Gastrocnemius medialis (tissue), 4 donors: ENCODE measurements at regions not wholly inside any gene's neighbourhood (a gene's known extent, or its start where the extent isn't known, plus 50 kb on each side); places are given as distances from the start of the nearest gene placed in this dataset.
"Not testable (repeated sequence)": the region's sequence is repeated elsewhere in the genome, so short reads cannot be mapped to it uniquely, and the experiment has no call there.

Experiments used
- ATAC-seq, 2 donors: fragments of 150-250 bp; one replicate each; pipeline ENCODE4 v1.9.1; 2016
- DNase-seq, 2 donors: peaks; one replicate each; pipeline ENCODE4 v3.0.0-alpha.2; 2019
- H3K27ac ChIP-seq, 4 donors: fragments of 200-600 bp; sonication (generic); 1 replicate in 1 of 4; 2 replicates in 3 of 4; pipeline ENCODE4 v1.5.1; 2016 to 2018; ENCODE audit warnings: mild to moderate bottlenecking in 2 of 4, moderate library complexity in 1 of 4
- H3K27me3 ChIP-seq, 3 donors: fragments of 200-600 bp; sonication (generic) in 2 of 3; 1 replicate in 1 of 3; 2 replicates in 2 of 3; pipeline versions ENCODE4 v1.5.1 to v1.6.0; 2016 to 2019; ENCODE audit warnings: mild to moderate bottlenecking in 1 of 3, moderate library complexity in 1 of 3
- H3K36me3 ChIP-seq, 2 donors: fragments of 200-600 bp; sonication (generic) in 1 of 2; one replicate each; pipeline ENCODE4 v1.5.1; 2017 to 2018
- H3K4me1 ChIP-seq, 2 donors: fragments of 200-600 bp; sonication (generic) in 1 of 2; one replicate each; pipeline ENCODE4 v1.5.1; 2016 to 2017; ENCODE audit warnings: mild to moderate bottlenecking in 2 of 2
- H3K4me3 ChIP-seq, 4 donors: fragments of 200-600 bp; sonication (generic) in 3 of 4; 1 replicate in 1 of 4; 2 replicates in 3 of 4; pipeline ENCODE4 v1.5.1; 2016 to 2019; ENCODE audit warnings: mild to moderate bottlenecking in 2 of 4
- H3K9me3 ChIP-seq, 3 donors: fragments of 200-600 bp; sonication (generic) in 2 of 3; 1 replicate in 1 of 3; 2 replicates in 2 of 3; pipeline ENCODE4 v1.5.1; 2016 to 2019
- POLR2A ChIP-seq, 2 donors: fragments of 450-650 bp; IDR thresholded peaks; one replicate each; pipeline ENCODE4 v1.6.1; 2017; ENCODE audit warnings: antibody characterized with exemption in 2 of 2, mild to moderate bottlenecking in 2 of 2, moderate library complexity in 2 of 2
- in situ Hi-C, 4 donors: fragments of 200-750 bp; cut with MboI; loops; one replicate each; pipeline versions ENCODE4 v1.15.0 to v1.8.0; 2017; ENCODE audit warnings: low sequenced_read_pairs in 4 of 4
- intact Hi-C: fragments of 100-400 bp; cut with DNase I; formaldehyde crosslinking; loops from one replicate; pipeline ENCODE4 v1.15.1; 2023; ENCODE audit warnings: low total_unique reads
- TF ChIP-seq, protein P1 (sequence below), 5 experiments: fragments of 450-650 bp in 3 of 5; fragments of 200-600 bp in 2 of 5; sonication (generic) in 2 of 5; IDR thresholded peaks in 4 of 5; conservative IDR thresholded peaks in 1 of 5; 1 replicate in 4 of 5; 2 replicates in 1 of 5; pipeline ENCODE4 v1.5.1; 2016 to 2019; ENCODE audit warnings: antibody characterized with exemption in 5 of 5, mild to moderate bottlenecking in 3 of 5, moderate library complexity in 3 of 5

DNA sequence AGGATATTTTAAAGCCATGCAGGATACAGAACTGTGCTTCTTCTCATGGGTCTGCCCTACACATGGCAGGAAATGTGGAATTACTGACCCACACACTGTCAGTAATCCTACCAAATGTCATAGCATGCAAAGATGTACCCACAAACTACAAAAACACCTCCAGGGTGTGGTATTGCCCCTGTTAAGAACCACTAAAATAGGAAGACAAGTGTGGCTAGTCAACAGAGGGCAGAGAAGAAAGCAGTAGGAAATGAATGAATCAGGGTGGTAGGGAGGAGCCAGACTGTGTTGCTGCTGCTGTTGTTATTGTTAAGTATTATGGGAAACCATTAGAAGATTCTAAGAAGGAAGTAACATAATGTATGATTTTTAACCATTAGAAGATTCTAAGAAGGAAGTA, 556.7 kb upstream of the ACVR2A start:
- Histone ChIP-seq H3K27ac (no peak overlapping the region), H3K9me3 (no peaks in the 10 kb centered on the region), H3K4me3 (no peak overlapping the region), H3K27me3 (no peaks in the 10 kb centered on the region), H3K4me1 (no peaks in the 10 kb centered on the region), H3K36me3 (no peaks in the 10 kb centered on the region)
- DNase-seq (no peak), ATAC-seq (no peak)
- TF ChIP-seq, protein P1, sequence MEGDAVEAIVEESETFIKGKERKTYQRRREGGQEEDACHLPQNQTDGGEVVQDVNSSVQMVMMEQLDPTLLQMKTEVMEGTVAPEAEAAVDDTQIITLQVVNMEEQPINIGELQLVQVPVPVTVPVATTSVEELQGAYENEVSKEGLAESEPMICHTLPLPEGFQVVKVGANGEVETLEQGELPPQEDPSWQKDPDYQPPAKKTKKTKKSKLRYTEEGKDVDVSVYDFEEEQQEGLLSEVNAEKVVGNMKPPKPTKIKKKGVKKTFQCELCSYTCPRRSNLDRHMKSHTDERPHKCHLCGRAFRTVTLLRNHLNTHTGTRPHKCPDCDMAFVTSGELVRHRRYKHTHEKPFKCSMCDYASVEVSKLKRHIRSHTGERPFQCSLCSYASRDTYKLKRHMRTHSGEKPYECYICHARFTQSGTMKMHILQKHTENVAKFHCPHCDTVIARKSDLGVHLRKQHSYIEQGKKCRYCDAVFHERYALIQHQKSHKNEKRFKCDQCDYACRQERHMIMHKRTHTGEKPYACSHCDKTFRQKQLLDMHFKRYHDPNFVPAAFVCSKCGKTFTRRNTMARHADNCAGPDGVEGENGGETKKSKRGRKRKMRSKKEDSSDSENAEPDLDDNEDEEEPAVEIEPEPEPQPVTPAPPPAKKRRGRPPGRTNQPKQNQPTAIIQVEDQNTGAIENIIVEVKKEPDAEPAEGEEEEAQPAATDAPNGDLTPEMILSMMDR (IDR thresholded peaks at IDR 0.05 in 4 of 5, conservative IDR thresholded peaks at IDR 0.05 in 1 of 5): no peak
- no peak for TF ChIP-seq POLR2A (IDR thresholded peaks at IDR 0.05)
- intact Hi-C loops (no loop called here), in situ Hi-C loops (no loop called here)

DNA sequence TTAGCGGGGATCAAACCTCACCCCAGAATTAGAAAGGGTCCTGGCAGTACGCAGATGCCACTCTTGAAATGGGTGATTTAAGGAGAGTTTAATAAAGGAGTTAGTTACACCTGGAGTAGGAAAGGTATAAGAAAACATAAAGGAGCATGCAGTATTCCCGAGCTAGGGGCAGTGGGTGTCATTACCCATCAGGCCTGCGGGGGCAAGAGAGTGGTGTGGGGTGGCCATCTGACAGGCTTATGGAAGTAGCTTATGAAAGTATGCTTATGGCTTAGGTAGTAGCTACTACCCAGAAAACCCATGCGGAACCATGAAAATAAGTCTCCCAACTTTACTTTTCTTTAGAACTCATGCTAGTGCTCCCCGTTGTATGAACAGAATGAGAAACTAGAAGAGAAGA, 568.9 kb upstream of the ACVR2A start:
- Histone ChIP-seq H3K36me3 (no peaks in the 10 kb centered on the region), H3K4me3 (no peak overlapping the region), H3K4me1 (no peaks in the 10 kb centered on the region), H3K27me3 (no peaks in the 10 kb centered on the region), H3K27ac (no peak overlapping the region), H3K9me3 (no peaks in the 10 kb centered on the region)
- TF ChIP-seq POLR2A (IDR thresholded peaks at IDR 0.05): no peak
- TF ChIP-seq, protein P1 (IDR thresholded peaks at IDR 0.05 in 4 of 5, conservative IDR thresholded peaks at IDR 0.05 in 1 of 5): no peak
- intact Hi-C loops: no loop called here
- in situ Hi-C loops: no loop called here
- DNase-seq (no peak), ATAC-seq (no peak)

DNA sequence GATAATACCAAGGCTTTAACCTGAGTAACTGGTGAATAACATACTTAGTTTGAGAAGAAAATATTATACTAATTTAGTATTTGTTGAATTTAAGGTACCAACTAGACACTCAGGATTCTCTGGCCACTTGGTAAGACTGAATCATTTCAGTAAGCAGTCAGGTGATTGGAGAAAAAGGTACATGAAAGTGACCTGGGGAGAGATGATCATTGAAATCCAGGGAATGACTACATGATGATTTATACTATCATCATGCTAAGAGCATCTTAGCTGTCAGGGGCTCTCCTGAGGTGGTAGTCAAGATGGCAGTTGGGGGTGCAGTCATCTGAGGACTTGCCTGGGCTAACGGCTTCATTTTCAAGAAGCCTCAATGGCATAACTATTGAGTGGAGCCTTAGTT, 571.2 kb upstream of the ACVR2A start:
- DNase-seq: no peak
- intact Hi-C loops: no loop called here
- no peak overlapping the region for H3K4me3 ChIP-seq
- no peaks in the 10 kb centered on the region for H3K9me3 ChIP-seq
- in situ Hi-C loops: no loop called here
- H3K4me1 ChIP-seq: no peaks in the 10 kb centered on the region
- no peaks in the 10 kb centered on the region for H3K27me3 ChIP-seq
- H3K36me3 ChIP-seq: no peaks in the 10 kb centered on the region
- ATAC-seq: no peak
- no peak overlapping the region for H3K27ac ChIP-seq
- TF ChIP-seq POLR2A (IDR thresholded peaks at IDR 0.05): no peak
- TF ChIP-seq, protein P1 (IDR thresholded peaks at IDR 0.05 in 4 of 5, conservative IDR thresholded peaks at IDR 0.05 in 1 of 5): no peak

DNA sequence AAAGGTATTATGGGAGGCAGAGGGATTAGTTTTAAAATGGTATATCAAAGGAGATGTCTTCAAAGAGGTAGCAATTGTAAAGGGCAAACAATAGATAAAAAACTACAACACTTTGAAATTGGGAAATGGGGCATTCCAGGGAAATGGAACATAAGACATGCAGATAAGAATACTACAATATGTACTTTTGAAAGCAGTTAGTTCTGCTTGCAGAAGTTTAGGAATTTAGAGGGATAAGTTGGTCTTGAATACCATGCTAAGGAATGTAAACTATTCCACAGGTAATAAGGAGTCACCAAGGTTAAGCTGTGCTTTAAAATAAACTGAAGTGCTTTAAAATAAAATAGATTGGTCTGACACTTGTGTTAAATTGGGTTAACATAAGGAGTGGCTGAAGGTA, 571.7 kb upstream of the ACVR2A start:
- in situ Hi-C loops: no loop called here
- ATAC-seq: no peak
- Histone ChIP-seq H3K4me1 (no peaks in the 10 kb centered on the region), H3K4me3 (no peak overlapping the region), H3K36me3 (no peaks in the 10 kb centered on the region), H3K27ac (no peak overlapping the region), H3K27me3 (no peaks in the 10 kb centered on the region), H3K9me3 (no peaks in the 10 kb centered on the region)
- no peak for DNase-seq
- intact Hi-C loops: no loop called here
- no peak for TF ChIP-seq POLR2A (IDR thresholded peaks at IDR 0.05)
- TF ChIP-seq, protein P1 (IDR thresholded peaks at IDR 0.05 in 4 of 5, conservative IDR thresholded peaks at IDR 0.05 in 1 of 5): no peak

DNA sequence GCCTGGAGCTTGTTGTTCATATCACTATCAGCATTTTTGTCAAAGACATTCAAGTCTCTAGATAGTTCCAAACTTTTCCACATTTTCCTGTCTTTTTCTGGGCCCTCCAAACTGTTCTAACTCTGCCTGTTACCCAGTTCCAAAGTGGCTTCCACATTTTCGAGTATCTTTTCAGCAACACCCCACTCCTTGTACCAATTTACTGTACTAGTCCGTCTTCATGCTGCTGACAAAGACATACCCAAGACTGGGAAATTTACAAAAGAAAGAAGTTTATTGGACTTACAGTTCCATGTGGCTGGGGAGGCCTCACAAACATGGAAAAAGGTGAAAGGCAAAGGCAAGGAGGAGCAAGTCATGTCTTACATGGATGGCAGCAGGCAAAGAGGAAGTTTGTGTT, 575.2 kb upstream of the ACVR2A start:
- H3K27ac ChIP-seq, H3K9me3 ChIP-seq, intact Hi-C loops, H3K4me3 ChIP-seq, in situ Hi-C loops, ATAC-seq, H3K27me3 ChIP-seq, H3K4me1 ChIP-seq, H3K36me3 ChIP-seq, DNase-seq: not testable (repeated sequence)
